Upper lobe of right lung (tissue), 1 donor: ENCODE measurements at regions not wholly inside any gene's neighbourhood (a gene's known extent, or its start where the extent isn't known, plus 50 kb on each side); places are given as distances from the start of the nearest gene placed in this dataset.

Experiments
- ATAC-seq: fragments of 200-7000 bp; cut with Tn5 transposase; one replicate; pipeline ENCODE4 v1.9.1; 2020; ENCODE audit warnings: mild to moderate bottlenecking, moderate library complexity
- DNase-seq: peaks from one replicate; pipeline ENCODE4 v3.0.0-alpha.2; 2020
- H3K27ac ChIP-seq: fragments of 200-600 bp; one replicate; pipeline ENCODE4 v1.8.0; 2022
- H3K27me3 ChIP-seq: fragments of 200-600 bp; one replicate; pipeline ENCODE4 v1.8.0; 2022; ENCODE audit warnings: mild to moderate bottlenecking
- H3K36me3 ChIP-seq: fragments of 200-600 bp; one replicate; pipeline ENCODE4 v1.8.0; 2022
- H3K4me1 ChIP-seq: fragments of 200-600 bp; one replicate; pipeline ENCODE4 v1.8.0; 2022
- H3K4me3 ChIP-seq: fragments of 200-600 bp; one replicate; pipeline ENCODE4 v1.8.0; 2022; ENCODE audit warnings: mild to moderate bottlenecking
- H3K9me3 ChIP-seq: fragments of 200-600 bp; one replicate; pipeline ENCODE4 v1.8.0; 2022
- intact Hi-C: fragments of 100-400 bp; cut with DNase I; formaldehyde crosslinking; loops from one replicate; pipeline ENCODE4 v1.11.0; 2022
- TF ChIP-seq, protein P1 (sequence below): fragments of 200-600 bp; IDR thresholded peaks from one replicate; pipeline ENCODE4 v1.8.0; 2022; ENCODE audit warnings: antibody characterized with exemption
- donor health status: DM: no; HTN: yes; CAD: no; lungs with severe emphysema.

DNA sequence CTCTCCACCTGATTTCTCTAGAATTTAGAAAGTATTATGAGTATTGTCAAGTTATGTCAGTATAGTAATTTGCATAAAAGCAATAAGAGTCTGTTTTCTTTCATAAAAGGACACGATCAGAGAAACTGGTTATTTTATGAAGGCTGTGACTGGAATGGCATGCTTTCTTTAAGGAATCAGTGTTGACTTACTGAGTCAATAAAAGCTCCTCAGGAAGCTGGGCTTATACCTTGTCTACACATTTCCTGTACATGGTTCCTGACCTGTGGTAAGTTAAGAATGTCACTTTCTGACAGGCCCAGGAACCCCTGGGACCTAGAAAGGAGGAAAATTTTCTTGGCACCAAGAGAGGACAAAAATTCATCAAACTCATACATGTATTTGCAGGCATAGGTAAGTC lies 1224.0 kb upstream of the ADGRB3 start:
- intact Hi-C loops = no loop called here
- no peak for ATAC-seq
- no peak overlapping the region for H3K27ac ChIP-seq

DNA sequence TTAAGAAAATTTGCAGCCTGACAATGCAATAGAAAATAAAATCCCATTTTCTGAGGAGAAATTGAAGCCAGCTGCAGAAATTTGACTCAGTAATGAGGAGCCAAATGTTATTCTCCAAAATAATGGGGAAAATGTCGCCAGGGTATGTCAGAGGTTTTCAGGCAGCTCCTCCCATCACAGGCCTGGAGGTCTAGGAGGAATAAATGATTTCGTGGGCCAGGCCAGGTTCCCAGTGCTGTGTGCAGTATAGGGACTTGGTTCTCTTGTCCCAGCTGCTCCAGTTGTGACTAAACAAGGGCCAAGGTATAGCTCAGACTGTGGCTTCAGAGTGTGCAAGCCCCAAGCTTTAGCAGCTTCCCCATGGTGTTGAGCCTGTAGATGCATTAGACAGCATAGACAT lies 1240.8 kb upstream of the ADGRB3 start:
- TF ChIP-seq, protein P1, sequence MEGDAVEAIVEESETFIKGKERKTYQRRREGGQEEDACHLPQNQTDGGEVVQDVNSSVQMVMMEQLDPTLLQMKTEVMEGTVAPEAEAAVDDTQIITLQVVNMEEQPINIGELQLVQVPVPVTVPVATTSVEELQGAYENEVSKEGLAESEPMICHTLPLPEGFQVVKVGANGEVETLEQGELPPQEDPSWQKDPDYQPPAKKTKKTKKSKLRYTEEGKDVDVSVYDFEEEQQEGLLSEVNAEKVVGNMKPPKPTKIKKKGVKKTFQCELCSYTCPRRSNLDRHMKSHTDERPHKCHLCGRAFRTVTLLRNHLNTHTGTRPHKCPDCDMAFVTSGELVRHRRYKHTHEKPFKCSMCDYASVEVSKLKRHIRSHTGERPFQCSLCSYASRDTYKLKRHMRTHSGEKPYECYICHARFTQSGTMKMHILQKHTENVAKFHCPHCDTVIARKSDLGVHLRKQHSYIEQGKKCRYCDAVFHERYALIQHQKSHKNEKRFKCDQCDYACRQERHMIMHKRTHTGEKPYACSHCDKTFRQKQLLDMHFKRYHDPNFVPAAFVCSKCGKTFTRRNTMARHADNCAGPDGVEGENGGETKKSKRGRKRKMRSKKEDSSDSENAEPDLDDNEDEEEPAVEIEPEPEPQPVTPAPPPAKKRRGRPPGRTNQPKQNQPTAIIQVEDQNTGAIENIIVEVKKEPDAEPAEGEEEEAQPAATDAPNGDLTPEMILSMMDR = no peak
- Histone ChIP-seq H3K4me3 (no peak overlapping the region), H3K36me3 (no peaks in the 10 kb centered on the region), H3K27me3 (no peaks in the 10 kb centered on the region), H3K9me3 (no peaks in the 10 kb centered on the region), H3K4me1 (no peaks in the 10 kb centered on the region), H3K27ac (no peak overlapping the region)
- DNase-seq (no peak), ATAC-seq (no peak)
- intact Hi-C loops = no loop called here

More for the DNA sequence above, 1224.0 kb upstream of the ADGRB3 start:
- Histone ChIP-seq H3K27me3 (no peaks in the 10 kb centered on the region), H3K36me3 (no peaks in the 10 kb centered on the region), H3K4me3 (no peak overlapping the region), H3K9me3 (no peaks in the 10 kb centered on the region), H3K4me1 (no peaks in the 10 kb centered on the region)
- no peak for DNase-seq
- TF ChIP-seq, protein P1 = no peak

DNA sequence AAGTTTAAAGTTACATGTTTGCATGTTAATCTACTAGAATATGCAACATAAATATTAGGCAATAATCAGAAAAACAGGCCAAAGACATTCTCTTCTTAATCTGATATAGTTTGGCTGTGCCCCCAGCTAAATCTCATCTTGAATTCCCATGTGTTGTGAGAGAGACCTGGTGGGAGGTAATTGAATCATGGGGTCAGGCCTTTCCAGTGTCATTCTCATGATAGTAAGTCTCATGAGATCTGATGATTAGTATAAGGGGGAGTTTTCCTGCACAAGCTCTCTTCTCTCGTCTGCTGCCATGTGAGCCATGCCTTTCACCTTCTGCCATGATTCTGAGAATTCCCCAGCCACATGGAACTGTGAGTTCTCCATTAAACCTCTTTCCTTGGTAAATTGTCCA lies 1241.7 kb upstream of the ADGRB3 start:
- Histone ChIP-seq H3K36me3 (no peaks in the 10 kb centered on the region), H3K27me3 (no peaks in the 10 kb centered on the region), H3K9me3 (no peaks in the 10 kb centered on the region), H3K4me1 (no peaks in the 10 kb centered on the region), H3K4me3 (no peak overlapping the region), H3K27ac (no peak overlapping the region)
- TF ChIP-seq, protein P1 = no peak
- ATAC-seq = no peak
- intact Hi-C loops = no loop called here
- no peak for DNase-seq

DNA sequence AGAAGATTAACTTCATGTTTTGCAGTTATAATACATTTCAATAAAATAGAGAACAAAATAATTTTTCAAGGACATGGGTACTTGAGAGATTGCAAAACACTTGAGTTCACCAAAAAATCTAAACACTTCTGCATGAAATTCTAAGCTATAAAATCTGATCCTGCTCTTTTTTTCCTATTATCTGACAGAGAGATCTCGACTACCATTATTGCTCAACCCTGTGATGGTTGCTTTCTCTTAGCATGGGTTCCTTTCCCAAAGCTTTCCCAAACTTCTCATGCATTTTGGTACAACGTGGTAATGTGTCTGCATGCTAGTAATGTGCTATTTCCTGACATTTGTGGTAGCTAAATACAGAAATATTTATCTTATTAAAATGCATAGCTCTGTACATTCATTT lies 1243.1 kb upstream of the ADGRB3 start:
- DNase-seq (no peak), ATAC-seq (no peak)
- Histone ChIP-seq H3K27ac (no peak overlapping the region), H3K4me1 (no peaks in the 10 kb centered on the region), H3K9me3 (no peaks in the 10 kb centered on the region), H3K27me3 (no peaks in the 10 kb centered on the region), H3K4me3 (no peak overlapping the region), H3K36me3 (no peaks in the 10 kb centered on the region)
- intact Hi-C loops = no loop called here
- TF ChIP-seq, protein P1 = no peak

DNA sequence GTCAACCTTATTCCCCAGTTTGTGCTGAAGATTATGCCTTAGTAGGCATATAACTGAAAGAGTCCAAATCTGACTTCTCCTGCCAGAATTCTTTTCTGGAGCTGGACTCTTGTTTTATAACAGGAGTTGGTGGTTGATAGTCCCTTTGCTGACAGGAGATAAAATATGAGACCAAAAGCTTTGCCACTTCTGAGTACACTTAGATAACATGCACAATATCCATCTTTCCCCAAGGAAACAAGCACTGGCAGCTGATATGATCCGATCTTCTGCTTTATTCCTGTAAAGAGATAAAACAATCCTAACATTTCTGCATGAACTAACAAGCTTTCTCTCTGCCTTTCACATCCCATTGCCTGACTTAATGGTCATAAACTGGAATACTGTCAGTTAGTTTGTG lies 1265.4 kb upstream of the ADGRB3 start:
- TF ChIP-seq, protein P1 = no peak
- Histone ChIP-seq H3K9me3 (no peaks in the 10 kb centered on the region), H3K4me1 (no peaks in the 10 kb centered on the region), H3K27me3 (no peaks in the 10 kb centered on the region), H3K27ac (no peak overlapping the region), H3K36me3 (no peaks in the 10 kb centered on the region), H3K4me3 (no peak overlapping the region)
- DNase-seq (no peak), ATAC-seq (no peak)
- intact Hi-C loops = no loop called here

DNA sequence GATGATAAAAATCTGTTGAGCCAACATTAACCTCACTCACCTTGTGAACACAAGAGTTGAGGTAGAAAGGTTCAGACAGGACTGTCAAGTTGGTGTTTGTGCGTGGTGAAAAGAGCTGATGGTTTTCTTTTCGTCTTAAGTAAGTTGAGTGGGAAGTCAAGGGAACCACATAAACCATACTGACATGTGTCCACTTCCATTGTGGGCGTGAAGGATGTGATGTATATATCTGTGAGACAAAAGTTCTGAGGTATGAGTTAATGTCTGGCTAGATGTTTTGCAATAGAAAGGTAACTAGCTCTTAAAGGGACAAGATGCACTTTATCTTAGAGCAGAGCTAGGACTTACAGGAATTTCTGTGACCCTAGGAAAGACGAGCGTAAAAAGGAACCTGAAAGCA lies 1272.1 kb upstream of the ADGRB3 start:
- DNase-seq = no peak
- H3K9me3 ChIP-seq = no peaks in the 10 kb centered on the region
- no peaks in the 10 kb centered on the region for H3K36me3 ChIP-seq
- TF ChIP-seq, protein P1 = no peak
- H3K27me3 ChIP-seq = no peaks in the 10 kb centered on the region
- no peak for ATAC-seq
- intact Hi-C loops = no loop called here
- no peak overlapping the region for H3K27ac ChIP-seq
- H3K4me1 ChIP-seq = no peaks in the 10 kb centered on the region
- no peak overlapping the region for H3K4me3 ChIP-seq
